ENCODE measurements at regions not wholly inside any gene's neighbourhood (a gene's known extent, or its start where the extent isn't known, plus 50 kb on each side); places are given as distances from the start of the nearest gene placed in this dataset.
"Not testable (repeated sequence)": the region's sequence is repeated elsewhere in the genome, so short reads cannot be mapped to it uniquely, and the experiment has no call there.

DNA sequence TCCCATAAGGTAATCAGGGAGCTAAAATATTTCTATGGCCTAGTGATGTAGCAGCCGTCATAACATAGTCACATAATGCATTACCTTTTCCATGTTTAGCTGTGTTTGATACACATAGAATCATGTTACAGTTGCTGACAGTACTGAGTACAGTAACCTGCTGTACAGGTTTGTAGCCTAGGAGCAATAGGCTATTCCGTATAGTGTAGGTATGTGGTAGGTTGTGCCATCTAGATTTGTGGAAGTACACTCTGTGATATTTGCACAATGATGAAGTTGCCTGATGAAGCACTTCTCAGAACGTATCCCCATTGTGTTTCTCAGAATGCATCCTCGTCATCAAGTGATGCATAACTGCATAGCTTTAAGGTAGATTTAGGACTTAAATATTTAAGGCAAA, 495.6 kb upstream of the ZFP42 start:
- Mint-ChIP-seq H3K27me3 (ENCODE audit: low read depth) (no peaks in the 10 kb centered on the region), H3K9me3 (peaks cover 23% of the 10 kb centered on the region), H3K4me3 (no peak overlapping the region), H3K36me3 (ENCODE audit: low read depth) (peaks cover 2% of the 10 kb centered on the region), H3K4me1 (ENCODE audit: low read depth) (no peaks in the 10 kb centered on the region), H3K27ac (no peak overlapping the region)
- DNase-seq (ENCODE audit: low spot score): no peak

DNA sequence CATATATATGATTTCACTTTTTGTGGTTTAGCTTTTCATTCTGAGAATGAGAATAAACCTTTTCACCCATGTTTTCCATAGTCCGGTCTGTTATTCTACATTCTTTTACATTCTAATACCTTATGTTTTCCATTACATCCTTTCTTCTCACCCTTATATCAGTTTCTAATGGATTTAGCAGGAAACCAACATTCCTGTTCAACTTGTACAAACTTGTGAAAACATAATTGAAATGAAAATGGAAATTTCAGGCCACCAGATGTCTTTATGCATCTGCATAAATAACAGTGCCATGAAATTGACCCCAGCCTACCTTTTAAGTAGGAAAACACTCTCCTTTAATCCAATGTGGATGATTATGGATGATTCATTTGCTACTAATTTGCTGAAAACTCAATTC, 494.8 kb upstream of the ZFP42 start:
- Mint-ChIP-seq H3K4me1 (ENCODE audit: low read depth) (no peaks in the 10 kb centered on the region), H3K36me3 (ENCODE audit: low read depth) (peaks cover 2% of the 10 kb centered on the region), H3K9me3 (peaks cover 17% of the 10 kb centered on the region), H3K4me3 (no peak overlapping the region), H3K27me3 (ENCODE audit: low read depth) (no peaks in the 10 kb centered on the region), H3K27ac (no peak overlapping the region)
- DNase-seq (ENCODE audit: low spot score): no peak

DNA sequence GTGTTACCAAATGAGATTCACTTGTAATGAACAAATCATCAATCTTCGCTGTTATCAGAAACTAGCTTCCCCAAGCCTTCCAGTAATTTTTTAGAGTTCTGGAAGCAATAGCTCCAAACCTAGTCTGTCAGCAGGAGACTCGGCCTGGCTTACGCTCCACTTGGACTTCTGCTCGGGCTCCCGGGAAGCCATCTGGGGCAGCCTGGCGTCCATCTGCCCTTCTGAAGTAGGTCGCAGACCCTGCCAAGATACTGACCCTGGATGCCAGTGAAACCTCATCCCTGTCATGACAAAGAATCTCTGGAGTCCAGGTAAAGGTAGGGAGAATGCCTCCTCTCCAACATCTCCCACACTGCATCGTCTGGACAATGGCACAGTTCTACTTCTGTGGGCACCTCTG, 493.8 kb upstream of the ZFP42 start:
- Mint-ChIP-seq H3K36me3 (ENCODE audit: low read depth) (peaks cover 2% of the 10 kb centered on the region), H3K4me1 (ENCODE audit: low read depth) (no peaks in the 10 kb centered on the region), H3K9me3 (peaks cover 21% of the 10 kb centered on the region), H3K27ac (no peak overlapping the region), H3K27me3 (ENCODE audit: low read depth) (no peaks in the 10 kb centered on the region), H3K4me3 (no peak overlapping the region)
- DNase-seq (ENCODE audit: low spot score): no peak

DNA sequence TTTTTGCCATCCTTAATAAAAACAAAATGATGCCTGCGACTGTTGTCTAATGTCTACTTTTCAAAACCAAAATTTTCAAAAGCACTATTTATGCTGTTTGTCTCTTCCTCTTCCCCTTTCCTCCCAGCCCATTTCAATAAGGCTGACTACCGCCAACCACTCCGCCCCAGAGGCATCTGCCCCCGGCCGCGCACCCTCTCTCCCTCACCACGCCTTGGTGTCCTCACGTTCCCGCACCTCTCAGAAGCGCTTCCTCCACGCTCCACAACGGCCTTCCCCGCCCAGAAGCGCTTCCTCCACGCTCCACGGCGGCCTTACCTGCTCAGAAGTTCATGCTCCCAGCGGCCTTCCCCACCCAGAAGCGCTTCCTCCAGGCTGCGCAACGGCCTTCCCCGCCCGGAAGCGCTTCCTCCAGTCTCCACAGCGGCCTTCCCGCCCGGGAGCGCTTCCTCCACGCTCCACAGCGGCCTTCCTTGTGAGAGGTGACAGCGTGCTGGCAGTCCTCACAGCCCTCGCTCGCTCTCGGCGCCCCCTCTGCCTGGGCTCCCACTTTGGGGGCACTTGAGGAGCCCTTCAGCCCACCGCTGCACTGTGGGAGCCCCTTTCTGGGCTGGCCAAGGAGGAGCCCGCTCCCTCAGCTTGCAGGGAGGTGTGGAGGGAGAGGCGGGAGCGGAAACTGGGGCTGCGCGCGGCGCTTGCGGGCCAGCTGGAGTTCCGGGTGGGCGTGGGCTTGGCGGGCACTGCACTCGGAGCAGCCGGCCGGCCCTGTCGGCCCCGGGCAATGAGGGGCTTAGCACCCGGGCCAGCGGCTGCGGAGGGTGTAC, 490.4 kb upstream of the ZFP42 start:
- Mint-ChIP-seq H3K9me3 (peaks cover 33% of the 10 kb centered on the region), H3K27me3 (ENCODE audit: low read depth) (no peaks in the 10 kb centered on the region), H3K4me1 (ENCODE audit: low read depth) (no peaks in the 10 kb centered on the region), H3K36me3 (ENCODE audit: low read depth) (peaks cover 2% of the 10 kb centered on the region), H3K27ac (no peak overlapping the region), H3K4me3 (peak overlapping the region; percentile 66)
- DNase-seq (ENCODE audit: low spot score): no peak

DNA sequence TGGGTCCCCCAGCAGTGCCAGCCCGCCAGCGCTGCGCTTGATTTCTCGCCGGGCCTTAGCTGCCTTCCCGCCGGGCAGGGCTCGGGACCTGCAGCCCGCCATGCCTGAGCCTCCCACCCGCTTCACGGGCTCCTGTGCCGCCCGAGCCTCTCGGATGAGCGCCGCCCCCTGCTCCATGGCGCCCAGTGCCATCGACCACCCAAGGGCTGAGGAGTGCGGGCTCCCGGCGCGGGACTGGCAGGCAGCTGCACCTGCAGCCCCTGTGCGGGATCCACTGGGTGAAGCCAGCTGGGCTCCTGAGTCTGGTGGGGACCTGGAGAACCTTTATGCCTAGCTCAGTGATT, 489.8 kb upstream of the ZFP42 start:
- H3K27ac Mint-ChIP-seq; H3K36me3 Mint-ChIP-seq (ENCODE audit: low read depth); H3K27me3 Mint-ChIP-seq (ENCODE audit: low read depth); H3K4me1 Mint-ChIP-seq (ENCODE audit: low read depth); H3K4me3 Mint-ChIP-seq; DNase-seq (ENCODE audit: low spot score): not testable (repeated sequence)
- H3K9me3 Mint-ChIP-seq: peaks cover 33% of the 10 kb centered on the region

DNA sequence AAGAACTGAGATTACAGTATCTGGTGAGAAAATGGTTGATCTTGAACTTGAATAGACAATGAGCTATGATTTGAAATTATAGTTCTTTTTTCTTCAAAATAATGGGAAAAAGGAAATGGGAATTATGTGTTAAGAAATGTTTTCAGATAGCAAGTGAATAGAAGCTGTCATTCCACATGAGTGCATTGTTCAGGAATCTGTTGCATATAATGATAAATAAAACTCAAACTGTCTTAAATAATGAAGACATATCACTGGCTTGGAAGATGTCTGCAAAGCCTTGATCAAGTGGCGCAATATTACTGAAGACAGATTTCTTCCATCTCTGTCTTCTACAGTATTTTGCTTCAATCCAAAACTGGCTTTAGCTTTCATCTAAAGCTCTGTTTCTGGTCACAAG, 479.3 kb upstream of the ZFP42 start:
- Mint-ChIP-seq H3K27ac (no peak overlapping the region), H3K4me1 (ENCODE audit: low read depth) (no peaks in the 10 kb centered on the region), H3K9me3 (peaks cover 22% of the 10 kb centered on the region), H3K4me3 (no peak overlapping the region), H3K27me3 (ENCODE audit: low read depth) (no peaks in the 10 kb centered on the region), H3K36me3 (ENCODE audit: low read depth) (no peaks in the 10 kb centered on the region)
- no peak for DNase-seq (ENCODE audit: low spot score)

DNA sequence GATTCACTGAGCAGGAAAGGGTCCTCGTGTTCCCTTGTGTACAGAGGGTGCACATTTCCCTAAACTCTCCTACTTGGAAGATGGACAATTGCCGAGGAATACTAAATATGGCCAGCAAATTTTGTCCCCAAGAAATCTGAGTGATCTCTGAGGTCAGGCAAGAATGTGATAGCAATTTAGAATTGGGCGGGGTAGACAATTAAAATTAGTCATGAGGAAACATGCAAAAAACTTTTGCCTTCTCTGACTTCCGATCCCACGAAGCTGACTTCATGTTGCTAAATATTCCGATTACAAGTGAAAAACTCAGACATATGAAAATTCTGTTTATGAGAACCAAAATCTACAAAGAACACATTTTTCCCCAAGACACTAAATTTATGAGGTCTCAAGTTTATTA, 453.9 kb upstream of the ZFP42 start:
- DNase-seq (ENCODE audit: low spot score): no peak
- Mint-ChIP-seq H3K36me3 (ENCODE audit: low read depth) (no peaks in the 10 kb centered on the region), H3K9me3 (peaks cover 49% of the 10 kb centered on the region), H3K27me3 (ENCODE audit: low read depth) (no peaks in the 10 kb centered on the region), H3K4me3 (no peak overlapping the region), H3K27ac (no peak overlapping the region), H3K4me1 (ENCODE audit: low read depth) (no peaks in the 10 kb centered on the region)

DNA sequence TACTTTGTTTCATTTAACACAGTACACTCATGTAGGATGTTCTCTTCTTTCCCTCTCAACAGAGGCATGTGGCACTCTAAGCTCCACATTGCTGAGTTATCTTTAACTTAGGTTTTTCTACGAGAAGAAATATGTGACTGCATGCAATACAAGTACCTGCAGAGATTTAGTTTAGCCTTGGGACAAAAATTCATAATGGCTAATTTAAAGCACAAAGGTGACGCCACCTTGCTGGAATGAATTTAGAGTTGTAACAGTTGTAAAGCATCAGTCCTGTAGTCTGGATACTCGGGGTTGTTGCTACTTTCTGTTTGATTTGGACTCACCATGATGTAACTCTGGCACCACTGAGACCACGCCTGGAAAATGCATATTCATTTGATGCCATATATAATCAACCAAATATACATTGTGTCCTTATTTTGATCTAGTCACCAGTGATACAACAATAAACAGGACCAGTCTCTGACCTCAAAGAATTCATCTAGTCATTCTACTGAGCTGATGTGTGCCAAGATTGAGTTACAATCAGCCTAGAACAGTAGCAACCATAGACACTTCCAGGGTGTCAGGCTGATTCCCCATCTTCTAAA, 451.0 kb upstream of the ZFP42 start:
- Mint-ChIP-seq H3K4me1 (ENCODE audit: low read depth) (no peaks in the 10 kb centered on the region), H3K9me3 (peaks cover 45% of the 10 kb centered on the region), H3K4me3 (no peak overlapping the region), H3K27ac (no peak overlapping the region), H3K27me3 (ENCODE audit: low read depth) (no peaks in the 10 kb centered on the region), H3K36me3 (ENCODE audit: low read depth) (no peaks in the 10 kb centered on the region)
- no peak for DNase-seq (ENCODE audit: low spot score)

DNA sequence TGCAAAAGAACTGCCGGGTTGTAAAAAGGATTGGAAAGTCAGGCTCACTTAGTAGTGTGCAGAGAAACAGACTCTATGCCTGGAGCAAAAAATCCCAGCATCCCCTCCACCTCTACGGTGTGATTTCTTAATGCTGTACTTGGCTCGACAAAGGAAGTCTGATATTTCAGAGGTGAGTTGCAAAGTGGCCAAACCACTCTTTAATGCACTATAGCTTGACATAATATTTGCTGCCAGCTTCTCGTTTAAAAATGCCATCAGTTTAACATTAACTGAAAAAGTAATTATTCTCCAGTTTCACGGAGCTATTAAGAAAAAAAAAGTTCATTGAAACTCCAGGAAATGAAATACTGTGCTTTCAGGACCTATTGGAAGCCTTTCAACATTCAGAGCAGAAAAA, 448.3 kb upstream of the ZFP42 start:
- Mint-ChIP-seq H3K27me3 (ENCODE audit: low read depth) (no peaks in the 10 kb centered on the region), H3K4me3 (no peak overlapping the region), H3K4me1 (ENCODE audit: low read depth) (no peaks in the 10 kb centered on the region), H3K9me3 (peaks cover 26% of the 10 kb centered on the region), H3K27ac (no peak overlapping the region), H3K36me3 (ENCODE audit: low read depth) (no peaks in the 10 kb centered on the region)
- DNase-seq (ENCODE audit: low spot score): no peak

DNA sequence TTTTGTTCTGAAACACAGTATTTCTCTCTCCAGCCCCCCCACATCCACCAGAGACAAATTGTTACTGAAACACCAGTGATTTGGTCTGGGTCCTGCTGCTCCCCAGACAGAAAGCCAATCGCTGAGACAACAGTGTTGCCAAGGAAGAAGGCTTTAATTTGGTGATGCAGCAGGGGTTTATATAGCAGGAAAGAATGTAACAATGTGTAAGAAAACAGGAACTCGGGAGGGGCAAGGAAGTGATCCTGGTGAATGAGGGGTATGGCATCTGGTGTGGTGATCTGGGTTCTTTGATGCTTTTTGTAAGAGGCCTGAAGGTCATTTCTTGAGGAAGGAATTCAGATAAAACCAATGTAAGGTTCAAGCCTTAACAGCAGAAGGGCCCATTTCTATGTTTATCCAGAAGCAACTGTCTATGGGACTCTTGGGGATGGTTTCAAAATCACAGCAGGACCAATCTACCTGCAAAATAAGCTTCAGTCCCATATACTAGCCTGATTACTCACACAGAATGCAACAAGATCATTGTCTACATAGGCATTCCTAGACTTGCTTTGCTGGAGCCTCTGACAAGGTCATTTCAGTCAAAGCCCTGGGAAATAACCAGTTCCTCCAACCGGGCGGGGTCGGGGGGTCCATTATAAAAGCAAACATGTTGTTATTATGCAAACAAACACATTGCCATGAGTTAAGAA, 445.2 kb upstream of the ZFP42 start:
- Mint-ChIP-seq H3K4me1 (ENCODE audit: low read depth) (no peaks in the 10 kb centered on the region), H3K27me3 (ENCODE audit: low read depth) (no peaks in the 10 kb centered on the region)

DNA sequence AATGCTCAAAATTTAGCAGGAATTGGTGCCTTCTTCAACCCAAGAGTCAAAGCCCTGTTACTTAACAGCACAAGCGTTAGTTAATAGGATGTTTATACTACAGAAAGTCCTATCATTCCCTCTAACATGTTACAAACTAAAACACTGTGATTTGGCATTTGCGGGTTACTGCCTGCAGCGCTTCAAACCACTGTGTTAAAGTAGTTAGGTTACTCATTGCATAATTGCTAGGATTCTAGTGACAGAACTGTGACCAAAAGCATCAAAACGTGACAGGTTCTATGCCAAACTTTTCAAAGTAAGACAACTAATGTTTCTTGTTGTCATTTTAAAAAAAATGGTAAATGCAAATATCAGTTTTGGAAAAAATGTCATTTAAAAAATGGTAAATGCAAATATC, 442.8 kb upstream of the ZFP42 start:
- Mint-ChIP-seq H3K4me3 (no peak overlapping the region), H3K4me1 (ENCODE audit: low read depth) (no peaks in the 10 kb centered on the region), H3K9me3 (peaks cover 24% of the 10 kb centered on the region), H3K27me3 (ENCODE audit: low read depth) (no peaks in the 10 kb centered on the region), H3K27ac (no peak overlapping the region), H3K36me3 (ENCODE audit: low read depth) (no peaks in the 10 kb centered on the region)
- DNase-seq (ENCODE audit: low spot score): no peak

More for the DNA sequence above, 445.2 kb upstream of the ZFP42 start:
- H3K27ac Mint-ChIP-seq: no peak overlapping the region
- H3K9me3 Mint-ChIP-seq: peaks cover 14% of the 10 kb centered on the region
- DNase-seq (ENCODE audit: low spot score): no peak
- no peaks in the 10 kb centered on the region for H3K36me3 Mint-ChIP-seq (ENCODE audit: low read depth)
- H3K4me3 Mint-ChIP-seq: no peak overlapping the region

DNA sequence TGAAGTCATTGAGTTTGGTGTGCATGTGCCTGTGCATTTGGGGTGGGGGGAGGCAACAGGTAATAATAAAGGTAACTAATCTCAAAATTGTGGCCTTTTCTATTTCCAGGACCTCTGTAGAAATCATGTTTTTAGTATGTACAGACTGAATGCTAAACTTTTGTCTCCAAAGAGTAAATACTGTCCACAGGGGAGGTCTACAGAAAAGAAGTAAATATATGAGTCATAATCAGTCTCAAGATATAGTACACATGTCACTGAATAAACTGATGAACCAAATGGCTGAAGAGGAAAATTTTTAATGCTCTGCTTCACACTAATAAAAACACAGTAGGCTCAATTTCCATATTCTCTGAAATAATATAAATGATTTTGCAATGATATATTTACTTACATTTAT, 440.4 kb upstream of the ZFP42 start:
- Mint-ChIP-seq H3K27me3 (ENCODE audit: low read depth) (no peaks in the 10 kb centered on the region), H3K27ac (no peak overlapping the region), H3K4me3 (no peak overlapping the region), H3K36me3 (ENCODE audit: low read depth) (no peaks in the 10 kb centered on the region), H3K9me3 (peaks cover 34% of the 10 kb centered on the region), H3K4me1 (ENCODE audit: low read depth) (no peaks in the 10 kb centered on the region)
- no peak for DNase-seq (ENCODE audit: low spot score)

DNA sequence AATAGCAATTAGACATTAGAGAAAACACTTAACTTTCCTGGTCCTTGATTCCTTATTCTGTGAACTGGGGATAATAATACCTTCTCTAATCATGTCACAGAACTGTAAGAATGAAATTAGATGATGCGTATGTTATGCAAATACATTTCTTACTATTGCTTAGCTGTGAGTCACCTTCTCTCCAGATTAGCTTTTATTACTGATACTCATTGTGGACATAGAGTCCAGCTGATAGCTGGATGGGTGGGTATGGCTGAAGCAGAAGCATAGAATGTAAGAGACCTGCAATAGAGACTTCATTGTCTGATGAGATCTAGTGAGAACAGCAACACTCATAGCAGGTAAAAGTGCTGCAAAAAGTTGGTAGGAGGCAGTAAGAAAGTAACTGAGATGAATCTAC, 437.2 kb upstream of the ZFP42 start:
- DNase-seq (ENCODE audit: low spot score): no peak
- Mint-ChIP-seq H3K9me3 (peaks cover 30% of the 10 kb centered on the region), H3K27ac (no peak overlapping the region), H3K4me1 (ENCODE audit: low read depth) (no peaks in the 10 kb centered on the region), H3K27me3 (ENCODE audit: low read depth) (no peaks in the 10 kb centered on the region), H3K4me3 (no peak overlapping the region), H3K36me3 (ENCODE audit: low read depth) (no peaks in the 10 kb centered on the region)

DNA sequence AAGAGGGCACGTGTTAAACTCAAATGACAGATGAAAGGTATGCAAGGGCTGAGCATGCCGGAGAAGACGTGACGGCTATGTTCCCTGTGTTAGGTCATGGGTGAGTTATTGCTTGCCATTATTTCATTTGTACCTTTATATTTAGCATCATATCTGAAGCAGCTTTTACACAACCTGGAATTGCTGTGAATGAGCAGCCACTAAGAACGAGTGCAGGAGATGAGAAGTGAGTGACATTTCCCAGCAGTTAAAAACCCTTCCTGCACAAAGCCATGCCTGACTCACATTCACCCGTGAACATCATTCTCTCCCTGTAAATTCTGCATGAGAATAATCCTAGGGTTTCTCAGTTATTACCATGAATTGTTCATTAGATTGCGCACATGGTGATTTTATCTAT, 433.2 kb upstream of the ZFP42 start:
- Mint-ChIP-seq H3K27me3 (ENCODE audit: low read depth) (no peaks in the 10 kb centered on the region), H3K9me3 (peaks cover 26% of the 10 kb centered on the region), H3K36me3 (ENCODE audit: low read depth) (no peaks in the 10 kb centered on the region), H3K4me3 (no peak overlapping the region), H3K4me1 (ENCODE audit: low read depth) (no peaks in the 10 kb centered on the region), H3K27ac (no peak overlapping the region)
- no peak for DNase-seq (ENCODE audit: low spot score)

All from T-helper 2 cell treated with Interferon-gamma antibody and Interleukin-4, amounts not matched to agents 5 μg/mL and 100 μg/mL, for 36 hours (primary cell).